A549 (cell line): ENCODE measurements at regions not wholly inside any gene's neighbourhood (a gene's known extent, or its start where the extent isn't known, plus 50 kb on each side); places are given as distances from the start of the nearest gene placed in this dataset.

Experiments used
- ATAC-seq, 2 experiments: fragments of 200-7000 bp in 1 of 2; fragments of >200 bp in 1 of 2; cut with Nextera tagmentation in 1 of 2; cut with Tn5 transposase in 1 of 2; 3 replicates each; pipeline versions ENCODE4 v1.8.0 to v1.9.1; 2018 to 2020; ENCODE audit warnings: mild to moderate bottlenecking in 1 of 2, moderate library complexity in 1 of 2
- CTCF ChIA-PET: fragments of 300-600 bp; sonication (Branson Sonifier 250); formaldehyde crosslinking; extraction: SDS; loops from one replicate; lab custom pipeline; 2021; ENCODE audit warnings: antibody characterized with exemption, inconsistent platforms; lab: Yijun Ruan, JAX
- POLR2A ChIA-PET: fragments of 350-600 bp; formaldehyde crosslinking; extraction: SDS; loops from one replicate; lab custom pipeline; 2021; ENCODE audit warnings: antibody characterized with exemption, inconsistent platforms; lab: Yijun Ruan, JAX
- DNase-seq, 2 experiments: peaks; one replicate each; pipeline versions ENCODE4 v3.0.0 to v3.0.0-alpha.2; 2011 to 2016; ENCODE audit warnings: low read depth in 1 of 2, low spot score in 1 of 2
- FAIRE-seq: peaks from 2 replicates; lab custom pipeline; 2011; peaks lifted over from hg19 to GRCh38; lab: Jason Lieb, UNC
- H3K27ac ChIP-seq, 2 experiments: fragments of >200 bp; sonication (Bioruptor Twin); formaldehyde crosslinking; 3 replicates each; pipeline ENCODE4 v1.5.1; 2016 to 2017
- H3K4me1 ChIP-seq: fragments of >200 bp; sonication (Bioruptor Twin); formaldehyde crosslinking; 3 replicates; pipeline ENCODE4 v1.6.1; 2016
- H3K4me2 ChIP-seq: fragments of >200 bp; sonication (Bioruptor Twin); formaldehyde crosslinking; 3 replicates; pipeline ENCODE4 v1.6.1; 2016
- H3K4me3 ChIP-seq: fragments of >200 bp; sonication (Bioruptor Twin); formaldehyde crosslinking; 3 replicates; pipeline ENCODE4 v1.5.1; 2016
- H3K9me3 ChIP-seq: fragments of >200 bp; sonication (Bioruptor Twin); formaldehyde crosslinking; 3 replicates; pipeline ENCODE4 v1.6.1; 2016
- BHLHE40 ChIP-seq: IDR thresholded peaks from 2 replicates; pipeline ENCODE4 v1.6.1; 2012; ENCODE audit warnings: low read depth, low read length, inconsistent platforms
- CEBPB ChIP-seq, 2 experiments: fragments of >200 bp in 1 of 2; sonication (Bioruptor Twin) in 1 of 2; formaldehyde crosslinking in 1 of 2; IDR thresholded peaks; 2 replicates each; pipeline ENCODE4 v1.6.1; 2012 to 2016
- EHMT2 ChIP-seq: fragments of 200-600 bp; sonication (generic); IDR thresholded peaks from 2 replicates; pipeline ENCODE4 v1.6.1; 2016; ENCODE audit warnings: antibody characterized with exemption, low read depth, mild to moderate bottlenecking, moderate library complexity
- EP300 ChIP-seq, 2 experiments: fragments of >200 bp; sonication (Bioruptor Twin); formaldehyde crosslinking; IDR thresholded peaks; 2 replicates in 1 of 2; 3 replicates in 1 of 2; pipeline ENCODE4 v1.6.1; 2016 to 2017
- FOXS1 ChIP-seq: fragments of 250-450 bp; sonication (Bioruptor Pico); IDR thresholded peaks from 2 replicates; pipeline ENCODE4 v1.5.0; 2020; ENCODE audit warnings: mild to moderate bottlenecking, moderate library complexity
- HOXA7 ChIP-seq: fragments of 250-450 bp; sonication (Bioruptor Pico); IDR thresholded peaks from 2 replicates; pipeline ENCODE4 v1.5.0; 2020; ENCODE audit warnings: mild to moderate bottlenecking, moderate library complexity
- JUNB ChIP-seq: fragments of >200 bp; sonication (Bioruptor Twin); formaldehyde crosslinking; IDR thresholded peaks from 2 replicates; pipeline ENCODE4 v1.6.1; 2016
- MAFK ChIP-seq: fragments of 450-650 bp; IDR thresholded peaks from 2 replicates; pipeline ENCODE4 v1.6.1; 2014; ENCODE audit not compliant: partially characterized antibody
- MAZ ChIP-seq: fragments of 150-350 bp; IDR thresholded peaks from 2 replicates; pipeline ENCODE4 v1.6.1; 2014; ENCODE audit warnings: antibody characterized with exemption, low read depth, low read length, borderline replicate concordance
- NFE2L2 ChIP-seq: fragments of 150-350 bp; conservative IDR thresholded peaks from 2 replicates; pipeline ENCODE4 v1.6.1; 2014; ENCODE audit warnings: low read length
- NR3C1 ChIP-seq: fragments of >200 bp; sonication (Bioruptor Twin); formaldehyde crosslinking; IDR thresholded peaks from 3 replicates; pipeline ENCODE4 v1.6.1; 2017
- POLR2A ChIP-seq: IDR thresholded peaks from 2 replicates; pipeline ENCODE4 v1.6.1; 2012; ENCODE audit warnings: mild to moderate bottlenecking, low read length
- RCOR1 ChIP-seq: fragments of 150-350 bp; IDR thresholded peaks from 2 replicates; pipeline ENCODE4 v1.6.1; 2014; ENCODE audit warnings: antibody characterized with exemption, low read length, low read depth
- SREBF2 ChIP-seq: fragments of 450-650 bp; IDR thresholded peaks from 2 replicates; pipeline ENCODE4 v1.6.1; 2014; ENCODE audit warnings: mild to moderate bottlenecking, moderate library complexity
- TFCP2L1 ChIP-seq: fragments of 250-450 bp; sonication (Bioruptor Pico); IDR thresholded peaks from 2 replicates; pipeline ENCODE4 v1.5.0; 2021; ENCODE audit warnings: mild to moderate bottlenecking
- TP53 ChIP-seq: fragments of 250-450 bp; sonication (Bioruptor Pico); IDR thresholded peaks from 2 replicates; pipeline ENCODE4 v1.5.0; 2021; ENCODE audit warnings: mild to moderate bottlenecking, moderate library complexity
- ZSCAN20 ChIP-seq: fragments of 250-450 bp; sonication (Bioruptor Pico); IDR thresholded peaks from 2 replicates; pipeline ENCODE4 v1.8.0; 2022; ENCODE audit warnings: mild to moderate bottlenecking, moderate library complexity
- WGBS: methylation state at CpG from one replicate; pipeline ENCODE4 v1.1.6; 2017; ENCODE audit errors: missing lambda C conversion rate; 5-methylcytosine and 5-hydroxymethylcytosine counted together
- TF ChIP-seq, protein P1 (sequence below): IDR thresholded peaks from 2 replicates; pipeline ENCODE4 v1.6.1; 2012; ENCODE audit warnings: low read depth, borderline replicate concordance
- TF ChIP-seq, protein P2 (sequence below): fragments of >200 bp; sonication (Bioruptor Twin); formaldehyde crosslinking; IDR thresholded peaks from 2 replicates; pipeline ENCODE4 v1.6.1; 2016
- TF ChIP-seq, protein P3 (sequence below): IDR thresholded peaks from 2 replicates; pipeline ENCODE4 v1.6.1; 2012
- TF ChIP-seq, protein P4 (sequence below): fragments of >200 bp; sonication (Bioruptor Twin); formaldehyde crosslinking; IDR thresholded peaks from 3 replicates; pipeline ENCODE4 v1.6.1; 2016
- TF ChIP-seq, protein P5 (sequence below): fragments of >200 bp; sonication (Bioruptor Twin); formaldehyde crosslinking; IDR thresholded peaks from 3 replicates; pipeline ENCODE4 v1.5.1; 2016

DNA sequence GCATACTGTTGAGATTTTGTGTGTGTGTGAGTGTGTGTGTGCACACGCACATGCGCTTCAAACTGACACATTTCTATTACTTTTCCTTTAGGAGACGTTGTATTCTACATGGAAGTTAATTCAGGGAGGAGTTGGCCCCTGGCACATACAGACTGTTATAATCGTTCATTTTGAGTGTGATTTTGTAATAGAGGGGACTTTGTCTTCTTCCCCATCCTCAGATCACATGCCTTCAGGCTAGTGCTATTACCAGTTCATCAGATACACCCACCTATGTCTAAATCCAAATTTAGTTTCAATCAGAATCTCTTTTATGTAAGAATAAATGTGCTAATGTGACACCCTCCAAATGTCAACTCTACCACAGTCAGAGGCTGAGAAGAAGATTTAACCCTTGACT lies 90.2 kb downstream of the FBXO4 start:
- CTCF ChIA-PET, result interaction anchor here (1.2 kb wide), 1 partner anchor 158 kb away, joined by 3 read pairs; no protein-coding TSS in a partner anchor
- 8% methylated on average over 4 of the region's 4 CpGs for WGBS
- Histone ChIP-seq H3K4me2 (no peak overlapping the region), H3K4me1 (no peaks in the 10 kb centered on the region), H3K27ac (no peak overlapping the region), H3K4me3 (no peak overlapping the region), H3K9me3 (no peaks in the 10 kb centered on the region)
- DNase-seq, result no peak
- no peak for ATAC-seq
- no peak for FAIRE-seq
- POLR2A ChIA-PET, result no interaction called here
- TF ChIP-seq EP300 (IDR thresholded peaks at IDR 0.05), result no peak
- TF ChIP-seq BHLHE40, result no peak
- no peak for TF ChIP-seq MAFK
- TF ChIP-seq TFCP2L1, result no peak

DNA sequence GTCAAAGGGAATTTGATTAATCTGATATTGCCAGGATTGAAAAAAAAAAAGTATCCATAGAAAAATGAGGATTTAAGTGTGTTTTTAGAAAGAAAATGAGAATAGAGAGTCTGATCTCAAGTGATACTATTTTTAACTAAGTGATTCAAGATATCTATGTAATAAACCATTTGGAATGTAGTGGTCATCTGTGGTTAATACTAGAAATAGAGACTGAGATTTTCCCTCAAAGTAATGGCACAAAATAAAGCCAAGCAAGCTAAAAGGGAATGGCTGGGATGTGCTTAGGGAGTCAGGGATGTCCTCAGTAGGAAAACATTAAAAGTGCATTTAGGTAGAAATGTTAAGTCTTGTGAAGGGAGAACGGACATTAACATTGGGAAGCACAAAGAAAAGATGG lies 90.6 kb downstream of the FBXO4 start:
- no peak for DNase-seq
- Histone ChIP-seq H3K9me3 (no peaks in the 10 kb centered on the region), H3K4me3 (no peak overlapping the region), H3K27ac (no peak overlapping the region), H3K4me1 (no peaks in the 10 kb centered on the region), H3K4me2 (no peak overlapping the region)
- TF ChIP-seq, protein P1, sequence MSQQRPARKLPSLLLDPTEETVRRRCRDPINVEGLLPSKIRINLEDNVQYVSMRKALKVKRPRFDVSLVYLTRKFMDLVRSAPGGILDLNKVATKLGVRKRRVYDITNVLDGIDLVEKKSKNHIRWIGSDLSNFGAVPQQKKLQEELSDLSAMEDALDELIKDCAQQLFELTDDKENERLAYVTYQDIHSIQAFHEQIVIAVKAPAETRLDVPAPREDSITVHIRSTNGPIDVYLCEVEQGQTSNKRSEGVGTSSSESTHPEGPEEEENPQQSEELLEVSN, result no peak
- no peak for TF ChIP-seq EHMT2
- TF ChIP-seq CEBPB (IDR thresholded peaks at IDR 0.05), result no peak
- no peak for TF ChIP-seq FOXS1 (CRISPR knock-in tag)
- TF ChIP-seq EP300 (IDR thresholded peaks at IDR 0.05), result no peak
- TF ChIP-seq, protein P2, sequence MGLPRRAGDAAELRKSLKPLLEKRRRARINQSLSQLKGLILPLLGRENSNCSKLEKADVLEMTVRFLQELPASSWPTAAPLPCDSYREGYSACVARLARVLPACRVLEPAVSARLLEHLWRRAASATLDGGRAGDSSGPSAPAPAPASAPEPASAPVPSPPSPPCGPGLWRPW, result no peak
- TF ChIP-seq HOXA7 (CRISPR knock-in tag), result no peak
- no peak for TF ChIP-seq POLR2A
- TF ChIP-seq RCOR1, result no peak
- no peak for TF ChIP-seq SREBF2
- TF ChIP-seq JUNB, result no peak
- TF ChIP-seq MAZ, result no peak
- TF ChIP-seq, protein P3, sequence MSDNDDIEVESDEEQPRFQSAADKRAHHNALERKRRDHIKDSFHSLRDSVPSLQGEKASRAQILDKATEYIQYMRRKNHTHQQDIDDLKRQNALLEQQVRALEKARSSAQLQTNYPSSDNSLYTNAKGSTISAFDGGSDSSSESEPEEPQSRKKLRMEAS, result no peak
- TF ChIP-seq, protein P4, sequence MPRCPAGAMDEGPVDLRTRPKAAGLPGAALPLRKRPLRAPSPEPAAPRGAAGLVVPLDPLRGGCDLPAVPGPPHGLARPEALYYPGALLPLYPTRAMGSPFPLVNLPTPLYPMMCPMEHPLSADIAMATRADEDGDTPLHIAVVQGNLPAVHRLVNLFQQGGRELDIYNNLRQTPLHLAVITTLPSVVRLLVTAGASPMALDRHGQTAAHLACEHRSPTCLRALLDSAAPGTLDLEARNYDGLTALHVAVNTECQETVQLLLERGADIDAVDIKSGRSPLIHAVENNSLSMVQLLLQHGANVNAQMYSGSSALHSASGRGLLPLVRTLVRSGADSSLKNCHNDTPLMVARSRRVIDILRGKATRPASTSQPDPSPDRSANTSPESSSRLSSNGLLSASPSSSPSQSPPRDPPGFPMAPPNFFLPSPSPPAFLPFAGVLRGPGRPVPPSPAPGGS, result no peak
- FAIRE-seq, result no peak
- no peak for ATAC-seq
- ChIA-PET CTCF (interaction anchor here (1.2 kb wide), 1 partner anchor 159 kb away, joined by 3 read pairs; no protein-coding TSS in a partner anchor), POLR2A (no interaction called here)
- 0% methylated on average over 1 of the region's 1 CpG for WGBS

DNA sequence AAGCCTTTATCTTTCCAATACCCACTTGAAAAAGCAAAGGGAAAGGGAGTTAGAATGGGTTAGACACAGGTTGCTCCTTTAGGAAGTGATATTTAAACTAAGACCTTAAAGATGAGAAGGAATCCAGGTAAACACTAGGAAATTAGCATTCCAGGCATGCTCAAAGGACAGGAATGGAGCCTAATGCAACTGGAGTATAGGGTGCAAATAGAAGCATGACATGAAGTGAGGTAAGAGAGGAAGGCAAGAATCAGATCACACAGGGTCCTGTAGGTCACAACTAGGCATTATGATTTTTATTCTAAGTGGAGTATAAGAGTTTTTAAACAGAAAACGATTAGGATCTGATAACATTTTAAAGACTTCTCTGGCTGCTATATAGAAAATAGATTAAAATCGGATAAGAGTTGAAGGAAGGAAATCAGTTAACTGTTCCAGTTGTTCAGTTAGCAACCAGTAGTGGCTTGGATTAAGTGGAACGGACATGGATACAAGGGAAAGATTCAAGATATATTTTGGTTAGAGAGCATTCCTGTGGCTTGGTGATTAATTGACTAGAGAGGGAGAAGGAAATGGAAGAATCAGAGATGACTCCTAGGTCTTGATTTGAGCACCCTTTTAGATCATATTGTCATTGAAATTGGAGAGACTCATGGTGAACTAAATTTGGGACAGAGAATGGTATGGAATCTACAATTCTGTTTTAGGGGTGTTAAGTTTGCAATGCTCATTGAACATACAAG lies 95.9 kb downstream of the FBXO4 start:
- Histone ChIP-seq H3K9me3 (no peaks in the 10 kb centered on the region), H3K4me3 (no peak overlapping the region), H3K4me1 (no peaks in the 10 kb centered on the region), H3K4me2 (no peak overlapping the region), H3K27ac (no peak overlapping the region)
- 4% methylated on average over 3 of the region's 3 CpGs for WGBS
- CTCF ChIA-PET, result no interaction called here
- ATAC-seq (no peak), FAIRE-seq (no peak), DNase-seq (no peak)
- TF ChIP-seq ZSCAN20 (CRISPR knock-in tag) (no peak), NR3C1 (no peak), NFE2L2 (no peak), HOXA7 (CRISPR knock-in tag) (no peak), TP53 (CRISPR knock-in tag) (no peak)
- TF ChIP-seq, protein P5, sequence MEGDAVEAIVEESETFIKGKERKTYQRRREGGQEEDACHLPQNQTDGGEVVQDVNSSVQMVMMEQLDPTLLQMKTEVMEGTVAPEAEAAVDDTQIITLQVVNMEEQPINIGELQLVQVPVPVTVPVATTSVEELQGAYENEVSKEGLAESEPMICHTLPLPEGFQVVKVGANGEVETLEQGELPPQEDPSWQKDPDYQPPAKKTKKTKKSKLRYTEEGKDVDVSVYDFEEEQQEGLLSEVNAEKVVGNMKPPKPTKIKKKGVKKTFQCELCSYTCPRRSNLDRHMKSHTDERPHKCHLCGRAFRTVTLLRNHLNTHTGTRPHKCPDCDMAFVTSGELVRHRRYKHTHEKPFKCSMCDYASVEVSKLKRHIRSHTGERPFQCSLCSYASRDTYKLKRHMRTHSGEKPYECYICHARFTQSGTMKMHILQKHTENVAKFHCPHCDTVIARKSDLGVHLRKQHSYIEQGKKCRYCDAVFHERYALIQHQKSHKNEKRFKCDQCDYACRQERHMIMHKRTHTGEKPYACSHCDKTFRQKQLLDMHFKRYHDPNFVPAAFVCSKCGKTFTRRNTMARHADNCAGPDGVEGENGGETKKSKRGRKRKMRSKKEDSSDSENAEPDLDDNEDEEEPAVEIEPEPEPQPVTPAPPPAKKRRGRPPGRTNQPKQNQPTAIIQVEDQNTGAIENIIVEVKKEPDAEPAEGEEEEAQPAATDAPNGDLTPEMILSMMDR, result no peak
- POLR2A ChIA-PET, result no interaction called here
